ENCODE measurements at regions not wholly inside any gene's neighbourhood (a gene's known extent, or its start where the extent isn't known, plus 50 kb on each side); places are given as distances from the start of the nearest gene placed in this dataset.

DNA sequence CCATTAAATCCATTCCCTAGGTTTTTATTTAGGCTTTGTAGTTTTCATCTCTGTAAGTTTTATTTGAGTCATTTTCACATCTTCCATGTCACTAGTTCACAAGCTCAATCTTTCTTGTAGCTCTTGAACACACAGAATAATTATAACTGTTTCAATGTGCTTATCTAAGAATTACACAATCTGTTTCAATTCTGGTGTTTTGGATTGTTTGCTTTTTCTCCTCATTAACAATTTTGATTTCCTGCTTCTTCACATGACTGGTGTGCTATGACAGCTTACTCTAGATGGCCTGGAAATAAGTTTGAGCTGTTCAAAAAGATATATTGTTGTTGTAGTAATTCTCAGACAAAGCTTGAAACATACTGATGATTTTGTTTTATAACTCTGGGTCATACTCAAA, 1974.1 kb upstream of the NUDT12 start:
- no peak overlapping the region for H3K14ac ChIP-seq (ENCODE audit: insufficient read depth, low read length)
- H4K91ac ChIP-seq (ENCODE audit: insufficient read length, low read depth, low read length): no peak overlapping the region
- peaks cover 0 to 2% (median 0%) of the 10 kb centered on the region in 3 experiments; a peak in 2 of 7 replicates for H3K36me3 Mint-ChIP-seq (ENCODE audit: insufficient read depth in 1 of 3, low read depth in 3 of 3)
- no peaks in the 10 kb centered on the region for H3K9me3 ChIP-seq (ENCODE audit: control insufficient read depth, low read depth, low read length)
- H4K5ac ChIP-seq (ENCODE audit: insufficient read length, low read depth, low read length): no peak overlapping the region
- H3K56ac ChIP-seq (ENCODE audit: insufficient read length, low read depth, low read length): no peak overlapping the region
- no peak overlapping the region for H3K4ac ChIP-seq (ENCODE audit: low read depth, low read length)
- H2AFZ ChIP-seq (ENCODE audit: low read length): no peak overlapping the region
- H3K4me1 Mint-ChIP-seq: peaks cover 9 to 16% of the 10 kb centered on the region in 2 experiments
- H3K18ac ChIP-seq (ENCODE audit: insufficient read length, low read depth, low read length): no peak overlapping the region
- H2BK5ac ChIP-seq (ENCODE audit: insufficient read length, low read length): no peak overlapping the region
- H3K79me1 ChIP-seq (ENCODE audit: insufficient read depth, low read depth, low read length, poor library complexity, severe bottlenecking): no peaks in the 10 kb centered on the region
- no peaks in the 10 kb centered on the region for H3K27me3 ChIP-seq (ENCODE audit: insufficient read depth, low read length)
- H3K79me2 ChIP-seq (ENCODE audit: insufficient read depth, low read length): no peaks in the 10 kb centered on the region
- H3K4me3 Mint-ChIP-seq: no peak overlapping the region
- H3K4me1 ChIP-seq (ENCODE audit: insufficient read depth, low read length): no peaks in the 10 kb centered on the region
- H2BK120ac ChIP-seq (ENCODE audit: low read depth, low read length, poor library complexity, severe bottlenecking): no peak overlapping the region
- no peak overlapping the region for H2BK20ac ChIP-seq (ENCODE audit: low read depth, low read length, poor library complexity, severe bottlenecking)
- H2BK15ac ChIP-seq (ENCODE audit: low read depth, low read length): no peak overlapping the region
- H3K9ac ChIP-seq (ENCODE audit: extremely low read depth, insufficient read length, low read length): no peak overlapping the region
- no peak for DNase-seq
- H4K20me1 ChIP-seq (ENCODE audit: control insufficient read depth, insufficient read depth, insufficient read length): no peaks in the 10 kb centered on the region
- H3K4me2 ChIP-seq (ENCODE audit: insufficient read depth, insufficient read length, low read length): no peak overlapping the region
- no peaks in the 10 kb centered on the region for H3K23me2 ChIP-seq (ENCODE audit: insufficient read length, low read depth, low read length, poor library complexity, severe bottlenecking)
- no peak overlapping the region for H2AK5ac ChIP-seq (ENCODE audit: insufficient read length, low read length)
- no peak overlapping the region for H3K23ac ChIP-seq (ENCODE audit: insufficient read length, low read depth, low read length)
- no peak overlapping the region for H3T11ph ChIP-seq (ENCODE audit: low read length)
- TF ChIP-seq, protein P1, sequence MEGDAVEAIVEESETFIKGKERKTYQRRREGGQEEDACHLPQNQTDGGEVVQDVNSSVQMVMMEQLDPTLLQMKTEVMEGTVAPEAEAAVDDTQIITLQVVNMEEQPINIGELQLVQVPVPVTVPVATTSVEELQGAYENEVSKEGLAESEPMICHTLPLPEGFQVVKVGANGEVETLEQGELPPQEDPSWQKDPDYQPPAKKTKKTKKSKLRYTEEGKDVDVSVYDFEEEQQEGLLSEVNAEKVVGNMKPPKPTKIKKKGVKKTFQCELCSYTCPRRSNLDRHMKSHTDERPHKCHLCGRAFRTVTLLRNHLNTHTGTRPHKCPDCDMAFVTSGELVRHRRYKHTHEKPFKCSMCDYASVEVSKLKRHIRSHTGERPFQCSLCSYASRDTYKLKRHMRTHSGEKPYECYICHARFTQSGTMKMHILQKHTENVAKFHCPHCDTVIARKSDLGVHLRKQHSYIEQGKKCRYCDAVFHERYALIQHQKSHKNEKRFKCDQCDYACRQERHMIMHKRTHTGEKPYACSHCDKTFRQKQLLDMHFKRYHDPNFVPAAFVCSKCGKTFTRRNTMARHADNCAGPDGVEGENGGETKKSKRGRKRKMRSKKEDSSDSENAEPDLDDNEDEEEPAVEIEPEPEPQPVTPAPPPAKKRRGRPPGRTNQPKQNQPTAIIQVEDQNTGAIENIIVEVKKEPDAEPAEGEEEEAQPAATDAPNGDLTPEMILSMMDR (conservative IDR thresholded peaks at IDR 0.05): no peak
- no peak overlapping the region for H3K27ac Mint-ChIP-seq
- H3K9me3 Mint-ChIP-seq: peaks cover 0 to 1% of the 10 kb centered on the region in 2 experiments; a peak in 1 of 5 replicates
- H3K27me3 Mint-ChIP-seq (ENCODE audit: low read depth): no peaks in the 10 kb centered on the region
- no peak overlapping the region for H2BK12ac ChIP-seq (ENCODE audit: insufficient read length, low read depth, low read length)
- no peak overlapping the region for H4K8ac ChIP-seq (replicated peaks; ENCODE audit: insufficient read length, low read depth, low read length)
- no peak overlapping the region for H3K27ac ChIP-seq (ENCODE audit: insufficient read length, low read depth, low read length)
